MM.1S (cell line): ENCODE measurements at regions not wholly inside any gene's neighbourhood (a gene's known extent, or its start where the extent isn't known, plus 50 kb on each side); places are given as distances from the start of the nearest gene placed in this dataset.

Source experiments
- CTCF ChIP-seq: fragments of 300-600 bp; sonication (generic); IDR thresholded peaks from 2 replicates; pipeline ENCODE4 v1.5.1; 2016; ENCODE audit warnings: antibody characterized with exemption, low read length, mixed read lengths
- EZH2 ChIP-seq: fragments of 300-600 bp; sonication (generic); optimal IDR thresholded peaks from 2 replicates; pipeline ENCODE3; 2017; ENCODE audit warnings: low read depth, mild to moderate bottlenecking, antibody characterized with exemption, low read length, mixed read lengths
- EZH2phosphoT487 ChIP-seq: fragments of 300-600 bp; sonication (generic); IDR thresholded peaks from 2 replicates; pipeline ENCODE4 v1.6.1; 2018; ENCODE audit warnings: antibody characterized with exemption, low read length

- TF ChIP-seq CTCF = no peak
- TF ChIP-seq EZH2 = no peak
- TF ChIP-seq EZH2phosphoT487 = no peak
Observed at GRCh38 chr2:18065249-18065648, 186.8 kb downstream of the KCNS3 start.
